Panc1 (cell line): ENCODE measurements at regions not wholly inside any gene's neighbourhood (a gene's known extent, or its start where the extent isn't known, plus 50 kb on each side); places are given as distances from the start of the nearest gene placed in this dataset.
"Not testable (repeated sequence)": the region's sequence is repeated elsewhere in the genome, so short reads cannot be mapped to it uniquely, and the experiment has no call there.

Experiments used
- ATAC-seq: fragments of 200-7000 bp; cut with Tn5 transposase; 2 replicates; pipeline ENCODE4 v1.9.1; 2020; ENCODE audit warnings: mild to moderate bottlenecking, moderate library complexity
- BruUV-seq: library from RNA; stranded (reverse); fragments of 400-500 nt; replicated peaks from 2 replicates; lab custom pipeline; 2021; lab: Mats Ljungman, UMichigan
- CTCF ChIA-PET: fragments of 300-600 bp; sonication (Branson Sonifier 250); formaldehyde crosslinking; loops from one replicate; lab custom pipeline; 2022; ENCODE audit warnings: antibody characterized with exemption; lab: Charles Lee
- POLR2A ChIA-PET: fragments of 300-600 bp; sonication (Branson Sonifier 250); formaldehyde crosslinking; loops from one replicate; lab custom pipeline; 2022; ENCODE audit warnings: antibody characterized with exemption; lab: Charles Lee
- DNase-seq: peaks from one replicate; pipeline ENCODE4 v3.0.0-alpha.2; 2010; ENCODE audit warnings: low read depth, low spot score
- H3K27ac ChIP-seq: 2 replicates; pipeline ENCODE4 v1.5.1; 2011; ENCODE audit warnings: mild to moderate bottlenecking, low read length, inconsistent platforms
- H3K27me3 ChIP-seq: fragments of 200-500 bp; sonication (Bioruptor generic); 2 replicates; pipeline ENCODE4 v1.6.0; 2014; ENCODE audit warnings: low read length, inconsistent platforms; ENCODE audit not compliant: control insufficient read depth, insufficient read depth
- H3K36me3 ChIP-seq: fragments of 200-500 bp; sonication (Bioruptor generic); 2 replicates; pipeline ENCODE4 v1.5.1; 2014; ENCODE audit warnings: inconsistent platforms, mild to moderate bottlenecking, low read length, moderate library complexity; ENCODE audit not compliant: control insufficient read depth, insufficient read depth
- H3K4me1 ChIP-seq: 2 replicates; pipeline ENCODE4 v1.5.1; 2011; ENCODE audit warnings: inconsistent platforms, mild to moderate bottlenecking, low read length, moderate library complexity; ENCODE audit not compliant: control insufficient read depth, insufficient read depth
- H3K4me3 ChIP-seq, 2 experiments: 2 replicates each; pipeline ENCODE4 v1.5.1; 2011 to 2012; ENCODE audit warnings: low read depth in 2 of 2, low read length in 2 of 2, mild to moderate bottlenecking in 2 of 2, inconsistent platforms in 1 of 2, moderate library complexity in 1 of 2
- H3K9me3 ChIP-seq: fragments of 200-500 bp; sonication (Bioruptor generic); 2 replicates; pipeline ENCODE4 v1.5.1; 2014; ENCODE audit warnings: low read depth, mild to moderate bottlenecking, inconsistent platforms, low read length, moderate library complexity; ENCODE audit not compliant: control insufficient read depth, insufficient read depth
- POLR2AphosphoS5 ChIP-seq: IDR thresholded peaks from 2 replicates; pipeline ENCODE4 v1.6.1; 2012; ENCODE audit warnings: mild to moderate bottlenecking, low read depth, low read length, moderate library complexity
- REST ChIP-seq, 2 experiments: IDR thresholded peaks; 2 replicates each; pipeline ENCODE4 v1.6.1; 2011 to 2012; ENCODE audit warnings: low read depth in 2 of 2, control low read depth in 1 of 2, low read length in 1 of 2, mild to moderate bottlenecking in 1 of 2, moderate library complexity in 1 of 2; ENCODE audit not compliant: insufficient read depth in 1 of 2
- SIN3A ChIP-seq: IDR thresholded peaks from 2 replicates; pipeline ENCODE4 v1.6.1; 2012; ENCODE audit warnings: low read depth, mild to moderate bottlenecking, low read length, moderate library complexity, borderline replicate concordance; ENCODE audit not compliant: insufficient read depth
- TCF7L2 ChIP-seq: IDR thresholded peaks from 2 replicates; pipeline ENCODE4 v1.6.1; 2011; ENCODE audit warnings: mild to moderate bottlenecking, low read depth, low read length, inconsistent platforms
- in situ Hi-C: cut with HindIII; loops from 2 replicates; pipeline ENCODE4 v1.10.0; 2016; ENCODE audit warnings: low sequenced_read_pairs, low pct_unique_long_range_greater_than_20kb
- intact Hi-C: fragments of 100-400 bp; cut with micrococcal nuclease; formaldehyde crosslinking; loops from one replicate; pipeline ENCODE4 v1.10.0; 2022; ENCODE audit not compliant: unreplicated experiment
- TF ChIP-seq, protein P1 (sequence below): fragments of 450-650 bp; IDR thresholded peaks from 2 replicates; pipeline ENCODE4 v1.5.1; 2017; ENCODE audit warnings: mild to moderate bottlenecking

GRCh38 chr6:62998022-62998421 is 213.2 kb upstream of the FKBP1C start:
- ChIA-PET POLR2A (no interaction called here), CTCF (no interaction called here)
- DNase-seq = no peak
- in situ Hi-C loops = no loop called here
- no peaks in the 10 kb centered on the region for H3K9me3 ChIP-seq
- no peak overlapping the region for H3K4me3 ChIP-seq
- TF ChIP-seq SIN3A (no peak), POLR2AphosphoS5 (no peak)
- no peaks in the 10 kb centered on the region for H3K27me3 ChIP-seq
- BruUV-seq = no TSS peak
- no peak for ATAC-seq
- intact Hi-C loops = no loop called here
- no peaks in the 10 kb centered on the region for H3K36me3 ChIP-seq
- no peaks in the 10 kb centered on the region for H3K4me1 ChIP-seq
- no peak overlapping the region for H3K27ac ChIP-seq

DNA sequence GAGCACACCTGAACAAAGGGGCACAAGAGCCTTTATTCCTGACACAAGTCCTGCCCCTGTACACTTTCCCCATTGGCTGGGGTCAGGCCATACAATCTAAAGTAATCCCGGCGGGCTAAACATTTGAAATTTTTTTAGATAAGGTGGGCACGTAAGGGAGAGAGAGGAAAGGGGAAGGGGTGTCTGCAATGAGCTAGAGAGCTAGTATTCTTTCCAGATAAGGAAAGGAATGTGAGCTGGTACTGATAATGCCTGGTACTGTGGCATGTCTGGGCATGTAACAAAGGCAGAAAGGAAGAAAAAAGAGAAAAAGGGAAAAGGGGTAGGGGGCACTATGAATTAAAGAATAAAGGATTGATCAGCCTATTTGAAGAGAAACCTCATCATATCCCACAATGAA is 212.0 kb upstream of the FKBP1C start:
- H3K9me3 ChIP-seq, H3K4me3 ChIP-seq, H3K36me3 ChIP-seq, H3K4me1 ChIP-seq, POLR2A ChIA-PET, BruUV-seq, ATAC-seq, H3K27me3 ChIP-seq, CTCF ChIA-PET, H3K27ac ChIP-seq, in situ Hi-C loops, intact Hi-C loops, DNase-seq: not testable (repeated sequence)

- Histone ChIP-seq H3K4me1 (no peaks in the 10 kb centered on the region), H3K27me3 (no peaks in the 10 kb centered on the region), H3K27ac (no peak overlapping the region), H3K36me3 (no peaks in the 10 kb centered on the region), H3K9me3 (no peaks in the 10 kb centered on the region), H3K4me3 (no peak overlapping the region)
- no TSS peak for BruUV-seq
- intact Hi-C loops = no loop called here
- CTCF ChIA-PET = no interaction called here
- TF ChIP-seq, protein P1, sequence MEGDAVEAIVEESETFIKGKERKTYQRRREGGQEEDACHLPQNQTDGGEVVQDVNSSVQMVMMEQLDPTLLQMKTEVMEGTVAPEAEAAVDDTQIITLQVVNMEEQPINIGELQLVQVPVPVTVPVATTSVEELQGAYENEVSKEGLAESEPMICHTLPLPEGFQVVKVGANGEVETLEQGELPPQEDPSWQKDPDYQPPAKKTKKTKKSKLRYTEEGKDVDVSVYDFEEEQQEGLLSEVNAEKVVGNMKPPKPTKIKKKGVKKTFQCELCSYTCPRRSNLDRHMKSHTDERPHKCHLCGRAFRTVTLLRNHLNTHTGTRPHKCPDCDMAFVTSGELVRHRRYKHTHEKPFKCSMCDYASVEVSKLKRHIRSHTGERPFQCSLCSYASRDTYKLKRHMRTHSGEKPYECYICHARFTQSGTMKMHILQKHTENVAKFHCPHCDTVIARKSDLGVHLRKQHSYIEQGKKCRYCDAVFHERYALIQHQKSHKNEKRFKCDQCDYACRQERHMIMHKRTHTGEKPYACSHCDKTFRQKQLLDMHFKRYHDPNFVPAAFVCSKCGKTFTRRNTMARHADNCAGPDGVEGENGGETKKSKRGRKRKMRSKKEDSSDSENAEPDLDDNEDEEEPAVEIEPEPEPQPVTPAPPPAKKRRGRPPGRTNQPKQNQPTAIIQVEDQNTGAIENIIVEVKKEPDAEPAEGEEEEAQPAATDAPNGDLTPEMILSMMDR = no peak
- TF ChIP-seq SIN3A = no peak
- TF ChIP-seq POLR2AphosphoS5 = no peak
- no peak for TF ChIP-seq REST (IDR thresholded peaks at IDR 0.05; ENCODE audit: insufficient read depth in 1 of 2, low read depth in 2 of 2, low read length in 1 of 2)
- no peak for TF ChIP-seq TCF7L2
- POLR2A ChIA-PET = no interaction called here
- DNase-seq (no peak), ATAC-seq (no peak)
- in situ Hi-C loops = no loop called here
Observed at GRCh38 chr6:62999796-63000195, 211.5 kb upstream of the FKBP1C start.

GRCh38 chr6:63006018-63006417 is 205.3 kb upstream of the FKBP1C start:
- H3K9me3 ChIP-seq, CTCF ChIA-PET, H3K27me3 ChIP-seq, BruUV-seq, H3K27ac ChIP-seq, H3K4me3 ChIP-seq, in situ Hi-C loops, H3K36me3 ChIP-seq, intact Hi-C loops, H3K4me1 ChIP-seq, POLR2A ChIA-PET, DNase-seq, ATAC-seq: not testable (repeated sequence)

DNA sequence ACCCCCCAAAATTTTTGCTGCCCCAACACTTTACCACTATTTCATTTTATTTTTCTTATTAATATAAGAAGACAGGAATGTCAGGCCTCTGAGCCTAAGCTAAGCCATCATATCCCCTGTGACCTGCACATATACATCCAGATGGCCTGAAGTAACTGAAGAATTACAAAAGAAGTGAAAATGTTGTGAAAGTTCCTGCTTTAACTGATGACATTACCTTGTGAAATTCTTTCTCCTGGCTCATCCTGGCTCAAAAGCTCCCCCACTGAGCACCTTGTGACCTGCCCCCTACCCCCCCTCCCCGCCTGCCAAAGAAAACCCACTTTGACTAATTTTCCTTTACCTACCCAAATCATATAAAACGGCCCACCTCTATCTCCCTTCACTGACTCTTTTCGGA is 200.3 kb upstream of the FKBP1C start:
- H3K4me3 ChIP-seq, H3K4me1 ChIP-seq, H3K27ac ChIP-seq, CTCF ChIA-PET, DNase-seq, H3K36me3 ChIP-seq, intact Hi-C loops, in situ Hi-C loops, POLR2A ChIA-PET, BruUV-seq, H3K9me3 ChIP-seq, H3K27me3 ChIP-seq, ATAC-seq: not testable (repeated sequence)
